Motor neuron (in vitro differentiated cells): ENCODE measurements at regions not wholly inside any gene's neighbourhood (a gene's known extent, or its start where the extent isn't known, plus 50 kb on each side); places are given as distances from the start of the nearest gene placed in this dataset.
A peak's percentile ranks its signal among the peaks of the same experiment; 100 is the strongest.
"Not testable (repeated sequence)": the region's sequence is repeated elsewhere in the genome, so short reads cannot be mapped to it uniquely, and the experiment has no call there.

Source experiments
- ATAC-seq, 8 experiments: fragments of 200-7000 bp; cut with Tn5 transposase; replicated peaks in 6 of 8; 2 replicates each; pipeline ENCODE4 v1.8.0; 2021; ENCODE audit warnings: mild to moderate bottlenecking in 8 of 8, moderate library complexity in 8 of 8
- H3K27ac ChIP-seq, 2 donors: fragments of 250-450 bp; sonication (Bioruptor Pico); 2 replicates each; pipeline ENCODE4 v1.9.0; 2021; ENCODE audit warnings: antibody characterized with exemption in 2 of 2, mild to moderate bottlenecking in 2 of 2, moderate library complexity in 1 of 2
- H3K4me1 ChIP-seq, 2 donors: fragments of 250-450 bp; sonication (Bioruptor Pico); replicated peaks in 1 of 2; 2 replicates each; pipeline ENCODE4 v1.6.1; 2021; ENCODE audit warnings: antibody characterized with exemption in 2 of 2, mild to moderate bottlenecking in 2 of 2, moderate library complexity in 1 of 2
- H3K4me3 ChIP-seq, 5 donors: fragments of 250-450 bp; sonication (Bioruptor Pico); 2 replicates each; pipeline ENCODE4 v1.9.0; 2021; ENCODE audit warnings: antibody characterized with exemption in 5 of 5, mild to moderate bottlenecking in 5 of 5, moderate library complexity in 4 of 5
- WGBS, 10 experiments: fragments of 450-650 bp; shearing (Covaris generic); methylation state at CpG; one replicate each; pipeline ENCODE4 v1.0.0; 2022; 5-methylcytosine and 5-hydroxymethylcytosine counted together
- in situ Hi-C, 9 experiments: fragments of 400-800 bp; cut with MboI; loops; one replicate each; pipeline ENCODE4 v1.15.0; 2021; ENCODE audit warnings: low sequenced_read_pairs in 9 of 9, low pct_unique_long_range_greater_than_20kb in 2 of 9; ENCODE audit not compliant: unreplicated experiment in 9 of 9

DNA sequence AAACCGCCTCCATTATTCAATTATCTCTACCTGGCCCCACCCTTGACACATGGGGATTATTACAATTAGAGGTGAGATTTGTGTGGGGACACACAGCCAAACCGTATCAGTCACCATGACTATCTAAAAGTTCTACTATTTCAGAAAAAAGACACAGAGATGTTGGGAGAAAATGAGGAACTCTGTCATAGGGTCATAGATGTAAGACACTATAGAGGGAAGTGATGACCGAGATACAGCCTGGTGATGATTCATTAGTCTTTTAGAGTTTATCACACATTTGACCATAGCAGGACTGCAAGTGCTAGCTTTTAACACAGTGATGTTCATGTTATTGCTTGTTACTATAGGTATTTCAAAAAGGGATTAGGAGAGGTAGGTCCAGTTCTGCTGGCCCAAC lies 357.0 kb upstream of the AADAT start:
- no peaks in the 10 kb centered on the region for H3K4me1 ChIP-seq
- in situ Hi-C loops, result no loop called here
- H3K27ac ChIP-seq, result no peak overlapping the region
- no peak for ATAC-seq
- 0 to 100% (median 70%) methylated on average over 1 to 3 of the region's 3 CpGs for WGBS, 10 experiments
- H3K4me3 ChIP-seq, result no peak overlapping the region

DNA sequence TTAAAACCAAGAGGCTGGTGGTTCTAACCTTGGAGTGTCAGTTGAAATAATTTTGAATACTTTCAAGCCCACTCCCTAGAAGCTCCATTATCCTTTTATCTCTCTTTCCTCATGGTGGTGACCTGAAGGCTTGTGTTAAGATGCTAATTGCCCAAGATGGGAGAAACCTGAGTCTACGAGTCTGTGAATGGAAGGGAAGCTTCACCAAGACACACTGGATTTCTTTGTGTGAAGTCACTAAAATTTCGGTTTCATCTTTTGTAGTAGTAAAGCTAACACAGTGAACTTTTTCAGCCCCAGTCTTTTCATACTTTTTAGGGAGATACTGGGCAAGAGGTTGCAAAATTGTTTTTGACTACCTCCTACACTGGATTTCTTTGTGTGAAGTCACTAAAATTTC lies 351.4 kb upstream of the AADAT start:
- in situ Hi-C loops, H3K27ac ChIP-seq, ATAC-seq, H3K4me3 ChIP-seq, H3K4me1 ChIP-seq: not testable (repeated sequence)
- whole genome bisulfite sequencing, 10 experiments, result 0 to 100% (median 50%) methylated on average over 1 to 2 of the region's 2 CpGs; no CpG with 5 or more reads in 4 of the 10 experiments

- Histone ChIP-seq H3K27ac (no peak overlapping the region), H3K4me1 (peaks cover 19 to 52% of the 10 kb centered on the region in 2 donors), H3K4me3 (no peak overlapping the region)
- in situ Hi-C loops, result no loop called here
- WGBS, 10 experiments, result 8 to 70% (median 46%) methylated on average over 2 to 3 of the region's 5 CpGs; no CpG with 5 or more reads in 5 of the 10 experiments
- peak in 2 of 8 experiments; percentile 16 to 32 for ATAC-seq
These were observed 339.2 kb upstream of the AADAT start for GRCh38 chr4:170428929-170429328.

GRCh38 chr4:170425521-170426143 lies 335.9 kb upstream of the AADAT start:
- no peak overlapping the region for H3K27ac ChIP-seq
- peak in 4 of 8 experiments; percentile 69 to 81 (median 74) for ATAC-seq
- H3K4me3 ChIP-seq, result no peak overlapping the region
- H3K4me1 ChIP-seq, result peaks cover 19 to 52% of the 10 kb centered on the region in 2 donors
- WGBS, 10 experiments, result 0 to 71% (median 30%) methylated on average over 3 to 5 of the region's 5 CpGs
- in situ Hi-C loops, result no loop called here

GRCh38 chr4:170425040-170425439 lies 335.3 kb upstream of the AADAT start:
- in situ Hi-C loops, result no loop called here
- no peak overlapping the region for H3K4me3 ChIP-seq
- WGBS, 10 experiments, result 0 to 75% (median 10%) methylated on average over 1 of the region's 1 CpG; no CpG with 5 or more reads in 1 of the 10 experiments
- peaks cover 19 to 52% of the 10 kb centered on the region in 2 donors for H3K4me1 ChIP-seq
- H3K27ac ChIP-seq, result no peak overlapping the region
- ATAC-seq, result peak in 4 of 8 experiments; percentile 38 to 67 (median 56)

GRCh38 chr4:170423137-170423536 lies 333.4 kb upstream of the AADAT start:
- Histone ChIP-seq H3K4me1 (peaks cover 15 to 42% of the 10 kb centered on the region in 2 donors), H3K4me3 (no peak overlapping the region), H3K27ac (no peak overlapping the region)
- in situ Hi-C loops, result no loop called here
- WGBS, 10 experiments, result 0 to 100% (median 71%) methylated on average over 1 of the region's 1 CpG; no CpG with 5 or more reads in 3 of the 10 experiments
- no peak for ATAC-seq

- Histone ChIP-seq H3K4me1 (peaks cover 6 to 17% of the 10 kb centered on the region in 2 donors), H3K4me3 (no peak overlapping the region), H3K27ac (no peak overlapping the region)
- no peak for ATAC-seq
- in situ Hi-C loops, result no loop called here
- 9 to 90% (median 83%) methylated on average over 1 to 5 of the region's 7 CpGs; no CpG with 5 or more reads in 3 of the 10 experiments for WGBS, 10 experiments
These were observed 330.5 kb upstream of the AADAT start for GRCh38 chr4:170420255-170420693.

- no peak overlapping the region for H3K4me3 ChIP-seq
- ATAC-seq, result no peak
- in situ Hi-C loops, result no loop called here
- H3K4me1 ChIP-seq, result peaks cover 0 to 4% of the 10 kb centered on the region in 2 donors
- WGBS, 10 experiments, result 16 to 100% (median 89%) methylated on average over 2 to 4 of the region's 4 CpGs
- no peak overlapping the region for H3K27ac ChIP-seq
These were observed 325.2 kb upstream of the AADAT start for GRCh38 chr4:170414961-170415360.

- ATAC-seq, result no peak
- Histone ChIP-seq H3K4me3 (no peak overlapping the region), H3K4me1 (peaks cover 0 to 4% of the 10 kb centered on the region in 2 donors), H3K27ac (no peak overlapping the region)
- in situ Hi-C loops, result no loop called here
- 0 to 100% (median 69%) methylated on average over 1 to 2 of the region's 2 CpGs; no CpG with 5 or more reads in 1 of the 10 experiments for WGBS, 10 experiments
These were observed 324.6 kb upstream of the AADAT start for GRCh38 chr4:170414360-170414759.

- in situ Hi-C loops, result no loop called here
- Histone ChIP-seq H3K4me3 (no peak overlapping the region), H3K27ac (no peak overlapping the region), H3K4me1 (peaks cover 0 to 4% of the 10 kb centered on the region in 2 donors)
- no peak for ATAC-seq
These were observed 324.2 kb upstream of the AADAT start for GRCh38 chr4:170413951-170414350.

DNA sequence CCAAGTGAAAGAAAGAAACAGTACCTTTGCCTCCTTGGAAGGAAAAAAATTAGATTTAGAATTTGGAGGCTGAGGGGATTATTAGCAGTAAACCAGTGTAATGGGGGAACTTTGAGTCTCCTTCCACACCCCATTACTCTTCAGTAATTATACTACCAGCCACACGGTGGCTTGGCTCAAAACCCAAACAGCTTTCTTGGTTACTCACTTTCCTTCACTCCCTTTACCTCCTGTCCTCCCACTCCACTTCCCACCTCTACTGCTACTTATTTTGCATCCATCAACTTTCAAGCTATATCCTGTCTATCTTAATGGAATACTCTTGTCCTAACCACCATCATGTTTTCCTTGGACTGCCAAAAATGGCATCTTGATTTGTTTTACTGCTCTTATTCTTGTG lies 310.6 kb upstream of the AADAT start:
- Histone ChIP-seq H3K4me1 (peaks cover 0 to 17% of the 10 kb centered on the region in 2 donors), H3K4me3 (no peak overlapping the region), H3K27ac (no peak overlapping the region)
- ATAC-seq, result no peak
- in situ Hi-C loops, result no loop called here
- 0 to 43% (median 14%) methylated on average over 1 of the region's 1 CpG; no CpG with 5 or more reads in 1 of the 10 experiments for WGBS, 10 experiments

DNA sequence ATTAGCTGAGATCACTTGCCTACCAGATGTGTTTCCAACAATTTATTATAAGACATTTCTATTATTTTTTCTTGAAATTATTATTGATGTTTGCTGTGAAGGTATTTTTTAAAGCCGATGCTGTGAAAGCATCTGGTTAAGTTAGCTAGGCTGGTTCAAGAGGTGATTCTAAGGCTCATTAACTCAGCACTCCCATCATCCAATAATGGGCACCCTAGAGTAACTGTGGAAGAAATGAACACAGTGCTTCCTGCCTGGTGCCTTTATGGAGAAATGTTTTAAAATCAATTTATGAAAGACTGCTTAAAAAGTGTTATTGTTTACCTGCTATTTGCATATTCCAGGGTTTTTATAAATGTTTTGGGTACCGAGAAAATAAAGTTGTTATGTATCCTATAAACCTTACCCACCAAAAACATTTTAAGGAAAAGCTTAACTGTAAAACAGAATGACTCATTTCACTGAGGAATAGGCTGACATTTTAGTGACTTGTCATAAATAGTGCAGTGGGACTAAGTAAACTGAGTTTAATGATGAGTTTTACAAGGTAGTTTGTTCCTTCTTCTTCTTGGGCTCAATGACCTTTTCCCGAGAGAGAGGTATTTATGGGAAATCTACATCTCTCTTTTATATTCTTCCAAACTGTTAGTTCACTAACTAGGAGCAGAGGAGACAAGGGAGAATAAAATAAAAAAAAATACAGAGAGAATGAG lies 310.0 kb upstream of the AADAT start:
- Histone ChIP-seq H3K27ac (no peak overlapping the region), H3K4me3 (no peak overlapping the region), H3K4me1 (peaks cover 0 to 17% of the 10 kb centered on the region in 2 donors)
- in situ Hi-C loops, result no loop called here
- ATAC-seq, result no peak
- 0 to 100% (median 78%) methylated on average over 1 to 3 of the region's 3 CpGs; no CpG with 5 or more reads in 1 of the 10 experiments for WGBS, 10 experiments

GRCh38 chr4:170398218-170398617 lies 308.5 kb upstream of the AADAT start:
- no peak overlapping the region for H3K27ac ChIP-seq
- no peak overlapping the region for H3K4me3 ChIP-seq
- peaks cover 0 to 17% of the 10 kb centered on the region in 2 donors for H3K4me1 ChIP-seq
- in situ Hi-C loops, result no loop called here
- no peak for ATAC-seq
